Endothelial cell of umbilical vein (primary cell): ENCODE measurements at regions not wholly inside any gene's neighbourhood (a gene's known extent, or its start where the extent isn't known, plus 50 kb on each side); places are given as distances from the start of the nearest gene placed in this dataset.

Source experiments
- BruUV-seq: library from RNA; stranded (reverse); fragments of 400-500 nt; replicated peaks from 2 replicates; lab custom pipeline; 2021; lab: Mats Ljungman, UMichigan
- CTCF ChIA-PET: fragments of 300-600, 350-600 bp; sonication (Branson Sonifier 250); formaldehyde crosslinking; loops from one replicate; lab custom pipeline; 2021; ENCODE audit warnings: antibody characterized with exemption, inconsistent platforms; lab: Charles Lee
- POLR2A ChIA-PET: fragments of 300-600, 350-600 bp; sonication (Branson Sonifier 250); formaldehyde crosslinking; loops from one replicate; lab custom pipeline; 2021; ENCODE audit warnings: antibody characterized with exemption, inconsistent platforms; lab: Charles Lee
- DNase-seq: peaks from one replicate; pipeline ENCODE4 v3.0.0-alpha.2; 2011; ENCODE audit warnings: low read depth, low spot score
- FAIRE-seq: peaks from 2 replicates; lab custom pipeline; 2011; peaks lifted over from hg19 to GRCh38; lab: Jason Lieb, UNC
- H2AFZ ChIP-seq: 2 replicates; pipeline ENCODE4 v1.6.0; 2012; ENCODE audit warnings: low read depth, low read length, control low read depth, inconsistent platforms
- H3K27ac ChIP-seq: 2 replicates; pipeline ENCODE4 v1.5.1; 2011; ENCODE audit warnings: low read depth, mild to moderate bottlenecking, control low read depth, low read length, moderate library complexity; ENCODE audit not compliant: insufficient read depth
- H3K27me3 ChIP-seq, 2 experiments: 2 replicates each; pipeline versions ENCODE4 v1.6.0 to v1.6.1; 2011; ENCODE audit warnings: low read length in 2 of 2, mixed read lengths in 1 of 2; ENCODE audit not compliant: control insufficient read depth in 2 of 2, insufficient read depth in 2 of 2
- H3K36me3 ChIP-seq, 2 experiments: 2 replicates in 1 of 2; 3 replicates in 1 of 2; pipeline ENCODE4 v1.5.1; 2011; ENCODE audit warnings: low read length in 2 of 2, mild to moderate bottlenecking in 1 of 2, moderate library complexity in 1 of 2; ENCODE audit not compliant: control insufficient read depth in 2 of 2, insufficient read depth in 2 of 2; ENCODE audit errors: extremely low read depth in 1 of 2
- H3K4me1 ChIP-seq: 3 replicates; pipeline ENCODE4 v1.5.1; 2011; ENCODE audit warnings: mild to moderate bottlenecking, low read length; ENCODE audit not compliant: control insufficient read depth, insufficient read depth; ENCODE audit errors: extremely low read depth
- H3K4me2 ChIP-seq: 2 replicates; pipeline ENCODE4 v1.6.1; 2011; ENCODE audit warnings: low read length, control low read depth, mixed read lengths; ENCODE audit not compliant: insufficient read depth
- H3K4me3 ChIP-seq, 3 experiments: fragments of 200-600 bp in 1 of 3; sonication (generic), shearing (Covaris generic) in 1 of 3; replicated peaks in 1 of 3; 2 replicates each; pipeline ENCODE4 v1.5.1; 2011 to 2016; ENCODE audit warnings: control low read depth in 3 of 3, low read length in 3 of 3, mild to moderate bottlenecking in 2 of 3, inconsistent platforms in 1 of 3, low read depth in 1 of 3, moderate library complexity in 1 of 3; ENCODE audit not compliant: insufficient read depth in 1 of 3
- H3K79me2 ChIP-seq: 2 replicates; pipeline ENCODE4 v1.6.0; 2012; ENCODE audit warnings: low read length, inconsistent platforms; ENCODE audit not compliant: control insufficient read depth, insufficient read depth
- H3K9ac ChIP-seq: replicated peaks from 2 replicates; pipeline ENCODE3; 2011; ENCODE audit warnings: low read length, control low read depth; ENCODE audit not compliant: insufficient read depth; ENCODE audit errors: extremely low read depth
- H3K9me1 ChIP-seq: replicated peaks from 3 replicates; pipeline ENCODE4 v1.6.0; 2011; ENCODE audit warnings: mild to moderate bottlenecking, low read length; ENCODE audit not compliant: control insufficient read depth, insufficient read depth; ENCODE audit errors: extremely low read depth
- H3K9me3 ChIP-seq: replicated peaks from 2 replicates; pipeline ENCODE4 v1.5.1; 2012; ENCODE audit warnings: low read length, inconsistent platforms; ENCODE audit not compliant: control insufficient read depth, insufficient read depth
- H4K20me1 ChIP-seq: replicated peaks from 2 replicates; pipeline ENCODE3; 2011; ENCODE audit warnings: mild to moderate bottlenecking, low read length; ENCODE audit not compliant: control insufficient read depth, insufficient read depth; ENCODE audit errors: extremely low read depth
- EZH2 ChIP-seq: IDR thresholded peaks from 2 replicates; pipeline ENCODE4 v1.6.1; 2012; ENCODE audit warnings: borderline replicate concordance, low read depth, mild to moderate bottlenecking, moderate library complexity, low read length, inconsistent platforms; ENCODE audit not compliant: severe bottlenecking
- FOS ChIP-seq: IDR thresholded peaks from 2 replicates; pipeline ENCODE4 v1.6.1; 2011; ENCODE audit warnings: mild to moderate bottlenecking, low read length, moderate library complexity, borderline replicate concordance; ENCODE audit not compliant: insufficient read depth
- GATA2 ChIP-seq: IDR thresholded peaks from 2 replicates; pipeline ENCODE4 v1.7.0; 2011; ENCODE audit warnings: low read depth, mild to moderate bottlenecking, moderate library complexity, mixed read lengths, low read length; ENCODE audit not compliant: insufficient read length, insufficient read depth
- JUN ChIP-seq: IDR thresholded peaks from 2 replicates; pipeline ENCODE4 v1.6.1; 2011; ENCODE audit warnings: borderline replicate concordance, low read depth; ENCODE audit not compliant: insufficient read length, insufficient read depth
- MYC ChIP-seq: IDR thresholded peaks from one replicate; pipeline ENCODE4 v1.6.1; 2011; ENCODE audit warnings: mild to moderate bottlenecking, low read depth, low read length
- POLR2A ChIP-seq: IDR thresholded peaks from 2 replicates; pipeline ENCODE4 v1.6.1; 2012; ENCODE audit warnings: low read depth, mild to moderate bottlenecking, control low read depth, low read length
- POLR2AphosphoS5 ChIP-seq: IDR thresholded peaks from 2 replicates; pipeline ENCODE4 v1.6.1; 2012; ENCODE audit warnings: low read depth, mild to moderate bottlenecking, control low read depth, low read length, moderate library complexity; ENCODE audit not compliant: insufficient read depth
- dilution Hi-C: fragments of 300-500 bp; cut with MboI; formaldehyde crosslinking; loops from one replicate; pipeline ENCODE4 v1.15.0; 2019; ENCODE audit warnings: low sequenced_read_pairs; ENCODE audit not compliant: extremely low pct_ligation_motif_present
- intact Hi-C: fragments of 100-400 bp; cut with micrococcal nuclease; formaldehyde crosslinking; loops from one replicate; pipeline ENCODE4 v1.10.0; 2022
- TF ChIP-seq, protein P1 (sequence below): IDR thresholded peaks from 2 replicates; pipeline ENCODE4 v1.6.1; 2011; ENCODE audit not compliant: insufficient read depth, insufficient read length
- TF ChIP-seq, protein P2 (sequence below), 2 donors: IDR thresholded peaks; 1 replicate in 1 of 2; 2 replicates in 1 of 2; pipeline ENCODE4 v1.5.1; 2011; ENCODE audit warnings: low read length in 2 of 2, mild to moderate bottlenecking in 2 of 2, moderate library complexity in 2 of 2, control low read depth in 1 of 2, inconsistent platforms in 1 of 2, low read depth in 1 of 2; ENCODE audit not compliant: insufficient read depth in 1 of 2; ENCODE audit errors: extremely low read depth in 1 of 2

DNA sequence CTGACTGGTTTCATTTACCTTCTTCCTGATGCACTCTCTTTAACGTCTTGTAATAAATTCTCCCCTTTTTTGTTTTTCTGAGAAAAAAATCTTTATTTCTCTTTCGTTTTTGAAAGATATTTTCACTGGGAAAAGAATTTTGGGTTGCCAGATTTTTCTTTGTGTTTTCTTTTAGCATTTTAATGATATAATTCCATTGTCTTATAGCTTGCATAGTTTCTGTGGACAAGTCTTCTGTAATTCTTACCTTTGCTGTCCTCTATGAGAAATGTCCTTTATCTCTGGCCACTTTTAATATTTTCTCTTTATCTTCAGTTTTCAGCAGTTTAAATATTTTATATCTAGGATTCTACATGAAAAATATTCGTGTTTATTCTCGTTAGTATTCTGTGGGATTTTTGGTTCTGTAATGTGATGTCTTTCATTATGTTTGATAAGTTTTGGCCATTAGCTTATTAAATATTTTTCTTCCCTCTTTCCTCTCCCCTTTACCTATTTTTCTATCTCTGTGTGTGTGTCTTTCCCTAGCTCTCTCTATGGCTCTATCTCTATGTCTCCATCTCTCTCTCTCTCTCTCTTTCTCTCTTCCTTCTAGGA is 236.5 kb downstream of the C16orf95 start:
- Histone ChIP-seq H3K4me2 (no peak overlapping the region), H3K36me3 (no peaks in the 10 kb centered on the region), H3K79me2 (no peaks in the 10 kb centered on the region), H3K4me1 (peaks cover 11% of the 10 kb centered on the region), H3K4me3 (no peak overlapping the region), H3K27ac (no peak overlapping the region), H3K9me3 (peaks cover 2% of the 10 kb centered on the region), H3K9me1 (no peaks in the 10 kb centered on the region), H3K27me3 (peaks cover 3 to 6% of the 10 kb centered on the region in 2 experiments), H3K9ac (no peak overlapping the region), H4K20me1 (no peaks in the 10 kb centered on the region), H2AFZ (no peak overlapping the region)
- CTCF ChIA-PET = interaction anchor here (0.8 to 5.7 kb wide), 4 partner anchors 18 to 518 kb away, joined by 3 to 52 read pairs (median 4); no protein-coding TSS in a partner anchor
- dilution Hi-C loops = no loop called here
- POLR2A ChIA-PET = no interaction called here
- peak; percentile 28 for FAIRE-seq
- BruUV-seq = no TSS peak
- TF ChIP-seq, protein P1, sequence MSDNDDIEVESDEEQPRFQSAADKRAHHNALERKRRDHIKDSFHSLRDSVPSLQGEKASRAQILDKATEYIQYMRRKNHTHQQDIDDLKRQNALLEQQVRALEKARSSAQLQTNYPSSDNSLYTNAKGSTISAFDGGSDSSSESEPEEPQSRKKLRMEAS = no peak
- TF ChIP-seq POLR2A (no peak), EZH2 (no peak), GATA2 (no peak), MYC (no peak), POLR2AphosphoS5 (no peak), JUN (no peak), FOS (no peak)
- TF ChIP-seq, protein P2, sequence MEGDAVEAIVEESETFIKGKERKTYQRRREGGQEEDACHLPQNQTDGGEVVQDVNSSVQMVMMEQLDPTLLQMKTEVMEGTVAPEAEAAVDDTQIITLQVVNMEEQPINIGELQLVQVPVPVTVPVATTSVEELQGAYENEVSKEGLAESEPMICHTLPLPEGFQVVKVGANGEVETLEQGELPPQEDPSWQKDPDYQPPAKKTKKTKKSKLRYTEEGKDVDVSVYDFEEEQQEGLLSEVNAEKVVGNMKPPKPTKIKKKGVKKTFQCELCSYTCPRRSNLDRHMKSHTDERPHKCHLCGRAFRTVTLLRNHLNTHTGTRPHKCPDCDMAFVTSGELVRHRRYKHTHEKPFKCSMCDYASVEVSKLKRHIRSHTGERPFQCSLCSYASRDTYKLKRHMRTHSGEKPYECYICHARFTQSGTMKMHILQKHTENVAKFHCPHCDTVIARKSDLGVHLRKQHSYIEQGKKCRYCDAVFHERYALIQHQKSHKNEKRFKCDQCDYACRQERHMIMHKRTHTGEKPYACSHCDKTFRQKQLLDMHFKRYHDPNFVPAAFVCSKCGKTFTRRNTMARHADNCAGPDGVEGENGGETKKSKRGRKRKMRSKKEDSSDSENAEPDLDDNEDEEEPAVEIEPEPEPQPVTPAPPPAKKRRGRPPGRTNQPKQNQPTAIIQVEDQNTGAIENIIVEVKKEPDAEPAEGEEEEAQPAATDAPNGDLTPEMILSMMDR (IDR thresholded peaks at IDR 0.05; ENCODE audit: extremely low read depth in 1 of 2, insufficient read depth in 1 of 2, low read depth in 1 of 2, low read length in 2 of 2) = no peak
- no peak for DNase-seq
- intact Hi-C loops = no loop called here
